Activated T-helper 1 cell treated with anti-CD3 and anti-CD28 coated beads, Interleukin-12 subunit alpha, Interleukin-12 subunit beta, Interleukin-2, Interleukin-4 antibody, amounts not matched to agents 30 ng/mL and 10 ng/mL and 1 ng/mL, durations not matched to agents 14 hours and 24 hours and 36 hours (primary cell): ENCODE measurements at regions not wholly inside any gene's neighbourhood (a gene's known extent, or its start where the extent isn't known, plus 50 kb on each side); places are given as distances from the start of the nearest gene placed in this dataset.
"Not testable (repeated sequence)": the region's sequence is repeated elsewhere in the genome, so short reads cannot be mapped to it uniquely, and the experiment has no call there.

Experiments
- DNase-seq: peaks from one replicate; pipeline ENCODE4 v3.0.0; 2021; ENCODE audit warnings: low spot score
- H3K27ac Mint-ChIP-seq: one replicate; pipeline ENCODE4 v1.8.0; 2021; ENCODE audit warnings: mild to moderate bottlenecking, mixed read lengths
- H3K27me3 Mint-ChIP-seq: one replicate; pipeline ENCODE4 v1.8.0; 2022; ENCODE audit warnings: mild to moderate bottlenecking, moderate library complexity, mixed read lengths; ENCODE audit not compliant: insufficient read depth
- H3K36me3 Mint-ChIP-seq: one replicate; pipeline ENCODE4 v1.8.0; 2021; ENCODE audit warnings: low read depth, mixed read lengths
- H3K4me1 Mint-ChIP-seq: one replicate; pipeline ENCODE4 v1.8.0; 2021; ENCODE audit warnings: low read depth, mixed read lengths
- H3K4me3 Mint-ChIP-seq: one replicate; pipeline ENCODE4 v1.8.0; 2021; ENCODE audit warnings: mild to moderate bottlenecking, moderate library complexity, mixed read lengths
- H3K9me3 Mint-ChIP-seq: one replicate; pipeline ENCODE4 v1.8.0; 2021; ENCODE audit warnings: mixed read lengths
- intact Hi-C: fragments of 100-400 bp; cut with micrococcal nuclease; formaldehyde crosslinking; loops from one replicate; pipeline ENCODE4 v1.15.1; 2024

GRCh38 chr14:106017952-106018351 is 491.6 kb downstream of the TMEM121 start:
- H3K27ac Mint-ChIP-seq, H3K4me3 Mint-ChIP-seq, DNase-seq, H3K9me3 Mint-ChIP-seq, intact Hi-C loops, H3K36me3 Mint-ChIP-seq, H3K27me3 Mint-ChIP-seq: not testable (repeated sequence)
- H3K4me1 Mint-ChIP-seq, result peaks cover 72% of the 10 kb centered on the region

- Mint-ChIP-seq H3K9me3 (peaks cover 14% of the 10 kb centered on the region), H3K27me3 (no peaks in the 10 kb centered on the region), H3K4me1 (peaks cover 73% of the 10 kb centered on the region), H3K4me3 (peak overlapping the region; percentile 39), H3K36me3 (peaks cover 15% of the 10 kb centered on the region), H3K27ac (peak overlapping the region; percentile 84)
- DNase-seq, result no peak
- intact Hi-C loops, result no loop called here
Observed at GRCh38 chr14:106021832-106022231, 495.4 kb downstream of the TMEM121 start.

GRCh38 chr14:106022648-106023047 is 496.3 kb downstream of the TMEM121 start:
- H3K27me3 Mint-ChIP-seq, DNase-seq, intact Hi-C loops: not testable (repeated sequence)
- peaks cover 65% of the 10 kb centered on the region for H3K4me1 Mint-ChIP-seq
- peak overlapping the region; percentile 1 for H3K4me3 Mint-ChIP-seq
- peaks cover 15% of the 10 kb centered on the region for H3K36me3 Mint-ChIP-seq
- H3K27ac Mint-ChIP-seq, result peak overlapping the region; percentile 84
- H3K9me3 Mint-ChIP-seq, result peaks cover 14% of the 10 kb centered on the region

GRCh38 chr14:106023411-106023810 is 497.0 kb downstream of the TMEM121 start:
- peaks cover 15% of the 10 kb centered on the region for H3K36me3 Mint-ChIP-seq
- H3K27ac Mint-ChIP-seq, result peak overlapping the region; percentile 26
- H3K4me3 Mint-ChIP-seq, result peak overlapping the region; percentile 20
- intact Hi-C loops, result no loop called here
- peaks cover 65% of the 10 kb centered on the region for H3K4me1 Mint-ChIP-seq
- peaks cover 14% of the 10 kb centered on the region for H3K9me3 Mint-ChIP-seq
- H3K27me3 Mint-ChIP-seq, result no peaks in the 10 kb centered on the region
- no peak for DNase-seq

- peaks cover 1% of the 10 kb centered on the region for H3K27me3 Mint-ChIP-seq
Observed at GRCh38 chr14:106024983-106025604, 498.7 kb downstream of the TMEM121 start.

GRCh38 chr14:106026026-106026425 is 499.6 kb downstream of the TMEM121 start:
- no peak for DNase-seq
- no peak overlapping the region for H3K27ac Mint-ChIP-seq
- peaks cover 58% of the 10 kb centered on the region for H3K4me1 Mint-ChIP-seq
- intact Hi-C loops, result no loop called here
- H3K36me3 Mint-ChIP-seq, result peaks cover 15% of the 10 kb centered on the region
- peaks cover 14% of the 10 kb centered on the region for H3K9me3 Mint-ChIP-seq
- no peak overlapping the region for H3K4me3 Mint-ChIP-seq
- H3K27me3 Mint-ChIP-seq, result peaks cover 1% of the 10 kb centered on the region

More at GRCh38 chr14:106024983-106025604, 498.7 kb downstream of the TMEM121 start:
- H3K9me3 Mint-ChIP-seq, result peaks cover 14% of the 10 kb centered on the region
- H3K4me3 Mint-ChIP-seq, result peak overlapping the region; percentile 27
- peak; percentile 57 for DNase-seq
- H3K36me3 Mint-ChIP-seq, result peaks cover 15% of the 10 kb centered on the region
- intact Hi-C loops, result loop anchor here (1.0 to 2.0 kb wide), 2 partner anchors 12 to 20 kb away; no protein-coding TSS in a partner anchor
- H3K27ac Mint-ChIP-seq, result peak overlapping the region; percentile 81
- peaks cover 60% of the 10 kb centered on the region for H3K4me1 Mint-ChIP-seq

GRCh38 chr14:106027759-106028158 is 501.4 kb downstream of the TMEM121 start:
- Mint-ChIP-seq H3K4me1 (peaks cover 40% of the 10 kb centered on the region), H3K36me3 (peaks cover 14% of the 10 kb centered on the region), H3K9me3 (peaks cover 14% of the 10 kb centered on the region)
- H3K27ac Mint-ChIP-seq, H3K27me3 Mint-ChIP-seq, H3K4me3 Mint-ChIP-seq, intact Hi-C loops, DNase-seq: not testable (repeated sequence)

- intact Hi-C loops, result no loop called here
- Mint-ChIP-seq H3K4me1 (peaks cover 18% of the 10 kb centered on the region), H3K4me3 (no peak overlapping the region)
Observed at GRCh38 chr14:106029959-106030358, 503.6 kb downstream of the TMEM121 start.

GRCh38 chr14:106037380-106037779 is 511.0 kb downstream of the TMEM121 start:
- Mint-ChIP-seq H3K36me3 (no peaks in the 10 kb centered on the region), H3K27me3 (peaks cover under 1% of the 10 kb centered on the region), H3K27ac (no peak overlapping the region), H3K9me3 (no peaks in the 10 kb centered on the region), H3K4me3 (no peak overlapping the region), H3K4me1 (peaks cover 14% of the 10 kb centered on the region)
- DNase-seq, result no peak
- intact Hi-C loops, result no loop called here

More at GRCh38 chr14:106029959-106030358, 503.6 kb downstream of the TMEM121 start:
- DNase-seq, result no peak
- Mint-ChIP-seq H3K9me3 (no peaks in the 10 kb centered on the region), H3K27ac (no peak overlapping the region), H3K27me3 (peaks cover 1% of the 10 kb centered on the region), H3K36me3 (peaks cover under 1% of the 10 kb centered on the region)

GRCh38 chr14:106038263-106038662 is 511.9 kb downstream of the TMEM121 start:
- intact Hi-C loops, result loop anchor here (2.0 kb wide), 1 partner anchor 33 kb away; no protein-coding TSS in a partner anchor

GRCh38 chr14:106039400-106039799 is 513.0 kb downstream of the TMEM121 start:
- Mint-ChIP-seq H3K9me3 (no peaks in the 10 kb centered on the region), H3K4me1 (peaks cover 14% of the 10 kb centered on the region), H3K27ac (no peak overlapping the region), H3K4me3 (no peak overlapping the region), H3K36me3 (no peaks in the 10 kb centered on the region), H3K27me3 (peaks cover 4% of the 10 kb centered on the region)
- intact Hi-C loops, result loop anchor here (2.0 kb wide), 1 partner anchor 35 kb away; no protein-coding TSS in a partner anchor
- DNase-seq, result peak; percentile 32

More at GRCh38 chr14:106038263-106038662, 511.9 kb downstream of the TMEM121 start:
- peaks cover 14% of the 10 kb centered on the region for H3K4me1 Mint-ChIP-seq
- no peak for DNase-seq
- no peaks in the 10 kb centered on the region for H3K36me3 Mint-ChIP-seq
- no peak overlapping the region for H3K4me3 Mint-ChIP-seq
- no peak overlapping the region for H3K27ac Mint-ChIP-seq
- H3K9me3 Mint-ChIP-seq, result no peaks in the 10 kb centered on the region
- H3K27me3 Mint-ChIP-seq, result peaks cover 4% of the 10 kb centered on the region

GRCh38 chr14:106044515-106044914 is 518.1 kb downstream of the TMEM121 start:
- Mint-ChIP-seq H3K27me3 (peaks cover 6% of the 10 kb centered on the region), H3K4me1 (peaks cover 15% of the 10 kb centered on the region), H3K4me3 (no peak overlapping the region), H3K36me3 (no peaks in the 10 kb centered on the region), H3K9me3 (no peaks in the 10 kb centered on the region), H3K27ac (no peak overlapping the region)
- intact Hi-C loops, result loop anchor here (2.0 kb wide), 4 partner anchors 20 to 70 kb away; no protein-coding TSS in a partner anchor
- no peak for DNase-seq

- no peaks in the 10 kb centered on the region for H3K36me3 Mint-ChIP-seq
- H3K27me3 Mint-ChIP-seq, result peaks cover 6% of the 10 kb centered on the region
- no peaks in the 10 kb centered on the region for H3K9me3 Mint-ChIP-seq
- intact Hi-C loops, result loop anchor here (1.0 to 2.0 kb wide), 5 partner anchors 20 to 70 kb away; no protein-coding TSS in a partner anchor
- no peak overlapping the region for H3K4me3 Mint-ChIP-seq
- peaks cover 12% of the 10 kb centered on the region for H3K4me1 Mint-ChIP-seq
- peak overlapping the region; percentile 20 for H3K27ac Mint-ChIP-seq
- DNase-seq, result peak; percentile 69
Observed at GRCh38 chr14:106044949-106045596, 518.7 kb downstream of the TMEM121 start.
